Middle frontal gyrus (tissue), 1 donor: ENCODE measurements at regions not wholly inside any gene's neighbourhood (a gene's known extent, or its start where the extent isn't known, plus 50 kb on each side); places are given as distances from the start of the nearest gene placed in this dataset.
"Not testable (repeated sequence)": the region's sequence is repeated elsewhere in the genome, so short reads cannot be mapped to it uniquely, and the experiment has no call there.

ENCODE experiments used
- DNase-seq: peaks from one replicate; pipeline ENCODE4 v3.0.0-alpha.2; 2015; ENCODE audit warnings: low spot score; ENCODE audit errors: extremely low spot score

DNA sequence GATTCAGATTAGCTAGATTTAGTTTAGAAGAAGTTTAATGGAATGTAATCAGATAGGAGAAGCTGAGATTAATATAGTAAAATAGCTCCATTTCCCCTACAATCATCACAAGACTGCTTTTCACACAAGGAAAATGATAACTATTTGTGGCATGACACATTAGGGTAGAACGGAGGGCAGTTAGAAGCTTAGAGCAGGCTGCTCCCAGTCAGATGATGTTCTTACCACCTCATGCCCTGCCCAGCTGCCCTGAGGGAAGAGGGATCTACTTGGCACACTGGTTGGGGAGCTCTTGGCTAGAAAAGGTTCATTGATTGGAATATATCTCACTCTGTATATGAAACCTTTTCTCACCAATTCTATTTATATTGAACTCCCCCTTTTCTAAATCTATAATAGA, 180.7 kb upstream of the IL15 start:
- DNase-seq, result no peak

DNA sequence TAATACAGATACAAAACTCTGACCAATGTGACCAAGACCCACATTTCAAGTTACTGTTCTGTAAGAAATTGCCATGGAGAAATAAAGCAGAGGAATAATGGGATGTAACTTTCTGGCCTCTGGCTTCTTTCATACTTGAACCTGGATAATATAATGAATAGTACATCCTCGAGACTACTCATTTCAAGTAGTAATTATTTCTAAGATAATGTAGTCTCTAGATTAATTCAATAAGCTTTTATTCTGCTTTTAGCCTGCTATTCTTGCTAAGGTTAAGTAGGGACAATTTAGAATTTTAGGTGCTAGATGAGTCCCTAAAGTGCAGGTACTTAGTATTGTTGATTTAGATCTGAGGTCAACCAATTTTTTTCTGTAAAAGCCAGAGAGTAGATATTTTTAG, 178.7 kb upstream of the IL15 start:
- DNase-seq, result no peak

DNA sequence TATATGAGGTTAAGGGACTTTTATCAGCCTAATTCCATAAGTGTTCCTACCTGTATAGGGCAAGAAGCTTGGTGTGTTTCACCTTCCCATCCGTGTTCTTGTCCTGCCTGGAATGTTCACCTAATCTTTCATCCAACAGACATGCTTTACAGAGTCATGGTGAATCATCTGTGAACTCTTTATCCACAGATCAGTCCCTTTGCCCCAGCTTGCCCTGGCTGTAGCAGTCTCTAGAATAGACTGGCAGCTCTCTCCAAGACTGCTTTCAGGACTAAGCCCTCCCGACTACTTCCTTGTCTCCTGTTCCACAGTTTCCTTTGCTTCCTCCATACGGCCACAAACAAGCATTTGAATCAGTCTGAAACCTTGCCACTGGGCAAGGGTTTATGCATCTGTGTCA, 177.9 kb upstream of the IL15 start:
- DNase-seq, result no peak

DNA sequence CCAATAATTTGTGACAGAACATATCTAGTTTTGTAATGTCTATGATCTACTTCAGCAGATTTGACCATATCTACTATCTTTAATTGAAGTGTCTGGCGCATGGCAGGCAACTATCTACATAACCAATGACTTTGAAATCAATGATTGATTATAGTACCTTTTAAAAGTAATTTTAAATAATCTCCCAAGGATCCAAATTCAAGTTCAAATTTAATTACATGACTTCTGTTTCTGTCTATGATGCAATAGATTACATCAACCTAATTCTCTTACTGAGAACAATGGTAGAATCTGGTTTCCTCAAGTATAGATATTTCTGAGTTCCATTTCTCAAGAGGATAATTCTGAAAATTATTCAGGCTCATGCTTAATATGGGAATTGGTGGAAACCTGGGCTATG, 177.4 kb upstream of the IL15 start:
- no peak for DNase-seq

DNA sequence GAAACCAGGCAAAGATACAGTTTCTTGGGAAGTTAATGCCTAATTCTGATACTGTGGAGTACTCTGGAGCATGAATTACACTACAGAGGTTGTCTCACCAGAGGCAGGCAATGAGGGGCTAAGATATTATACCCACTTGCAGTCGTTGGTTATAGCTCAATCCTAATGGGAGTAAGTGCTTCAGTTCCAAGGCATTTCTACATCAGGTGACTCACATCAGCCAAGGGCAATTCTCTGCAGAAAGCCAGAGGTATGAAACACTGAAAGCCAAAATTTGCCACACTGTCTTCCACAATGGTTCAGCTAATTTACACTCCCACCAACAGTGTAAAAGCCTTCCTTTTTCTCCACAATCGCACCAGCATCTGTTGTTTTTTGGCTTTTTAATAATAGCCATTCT, 174.0 kb upstream of the IL15 start:
- DNase-seq, result no peak

DNA sequence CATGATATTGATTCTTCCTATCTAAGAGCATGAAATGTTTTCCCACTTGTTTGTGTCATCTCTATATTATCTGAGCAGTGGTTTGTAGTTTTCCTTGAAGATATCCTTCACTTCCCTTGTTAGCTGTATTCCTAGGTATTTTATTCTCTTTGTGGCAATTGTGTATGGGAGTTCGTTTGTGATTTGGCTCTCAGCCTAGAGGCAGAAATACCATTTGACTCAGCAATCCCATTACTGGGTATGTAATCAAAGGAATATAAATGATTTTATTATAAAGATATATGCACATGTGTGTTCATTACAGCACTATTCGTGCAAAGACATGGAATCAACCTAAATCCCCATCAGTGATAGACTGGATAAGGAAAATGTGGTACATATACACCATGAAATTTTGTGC, 172.7 kb upstream of the IL15 start:
- no peak for DNase-seq

DNA sequence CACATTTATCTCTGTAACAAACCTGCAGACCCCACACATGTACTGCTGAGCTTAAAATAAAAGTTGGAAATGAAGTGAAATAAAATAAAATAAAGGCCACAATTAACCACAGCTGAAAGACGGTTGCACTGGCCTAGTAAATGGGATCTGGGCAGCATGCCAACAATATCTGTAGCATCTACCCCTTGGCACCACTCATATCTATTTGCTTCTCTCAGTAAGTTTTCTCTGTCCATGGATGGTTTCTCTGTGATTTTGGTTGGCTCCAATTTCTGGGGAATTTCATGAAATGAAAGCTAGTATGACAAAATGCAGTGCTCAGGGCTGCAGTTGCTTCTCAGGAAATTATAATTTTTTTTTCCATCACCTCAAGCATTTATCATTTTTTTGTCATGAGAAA, 172.0 kb upstream of the IL15 start:
- DNase-seq, result no peak

DNA sequence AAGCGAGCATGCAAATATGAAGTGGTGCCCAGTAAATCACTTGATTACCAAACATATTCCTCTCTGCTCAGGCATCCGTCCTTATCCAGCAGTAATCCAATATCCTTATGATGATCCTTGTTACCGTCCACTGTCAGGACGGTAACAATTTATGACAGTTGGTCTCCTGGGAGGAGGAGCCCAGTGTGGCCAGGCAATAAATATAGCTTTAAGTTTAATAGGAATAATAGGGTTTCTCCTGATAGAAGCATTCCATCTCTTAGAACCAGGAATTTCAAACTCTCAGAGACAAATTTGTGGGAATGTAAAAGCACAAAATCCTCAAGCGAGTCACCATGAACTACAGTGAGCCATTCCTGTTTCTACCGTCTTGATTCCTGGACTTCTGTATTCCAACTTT, 171.2 kb upstream of the IL15 start:
- no peak for DNase-seq

DNA sequence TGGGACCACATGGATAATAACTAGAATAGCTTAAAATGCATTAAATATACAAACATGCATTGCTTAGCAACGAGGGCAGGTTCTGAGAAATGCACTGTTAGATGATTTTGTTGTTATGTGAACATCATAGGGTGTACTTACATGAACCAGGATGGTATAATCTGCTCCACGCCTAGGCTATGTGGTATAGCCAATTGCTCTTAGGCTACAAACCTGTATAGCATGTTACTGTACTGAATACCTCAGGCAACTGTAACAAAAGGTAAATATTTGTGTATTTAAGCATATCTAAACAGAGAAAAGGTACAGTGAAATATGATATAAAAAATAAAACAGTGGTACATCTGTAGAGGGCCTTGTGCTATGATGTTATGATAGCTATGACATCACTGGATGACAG, 169.2 kb upstream of the IL15 start:
- DNase-seq, result no peak

DNA sequence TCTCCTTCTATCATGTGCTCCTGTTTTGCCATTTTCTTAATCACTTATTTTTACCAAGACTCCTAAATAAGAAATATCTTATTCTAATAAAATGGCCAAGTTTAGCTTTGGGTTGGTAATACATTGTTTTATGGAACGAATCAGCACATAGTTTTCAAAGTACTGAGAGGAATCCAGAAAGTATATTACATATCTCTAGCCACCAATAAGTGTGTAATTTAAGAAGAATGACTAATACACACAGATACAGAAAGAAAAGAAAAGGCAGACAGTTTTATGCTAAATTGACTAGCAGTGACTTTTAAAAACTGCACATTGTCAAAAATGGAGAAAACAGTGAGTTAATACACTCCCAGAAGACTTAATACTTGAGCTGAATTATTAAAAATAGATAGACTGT, 167.0 kb upstream of the IL15 start:
- DNase-seq, result no peak

DNA sequence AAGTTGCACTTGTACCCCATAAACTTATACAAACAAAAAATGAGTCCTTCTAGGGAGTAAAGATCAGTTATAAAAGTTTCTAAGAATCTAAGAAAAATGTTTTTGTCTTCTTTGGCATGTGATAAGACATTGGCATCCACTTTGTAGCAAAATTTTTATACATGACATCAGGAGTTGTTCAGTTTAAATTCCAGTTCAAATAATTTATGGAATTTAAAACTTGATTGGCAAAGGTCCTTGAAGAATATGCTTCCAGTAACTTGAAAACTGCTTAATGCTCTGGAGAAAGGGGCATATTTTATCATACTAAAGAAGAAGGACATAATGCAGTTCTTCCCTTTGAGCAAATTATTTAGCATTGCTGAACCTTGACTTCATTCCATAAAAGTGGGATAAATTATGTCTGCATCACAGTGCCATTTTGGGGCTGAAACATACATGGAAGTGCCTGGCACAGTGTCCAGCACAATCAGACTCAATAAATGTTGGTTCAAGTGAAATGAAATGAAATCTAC, 163.3 kb upstream of the IL15 start:
- DNase-seq, result no peak

DNA sequence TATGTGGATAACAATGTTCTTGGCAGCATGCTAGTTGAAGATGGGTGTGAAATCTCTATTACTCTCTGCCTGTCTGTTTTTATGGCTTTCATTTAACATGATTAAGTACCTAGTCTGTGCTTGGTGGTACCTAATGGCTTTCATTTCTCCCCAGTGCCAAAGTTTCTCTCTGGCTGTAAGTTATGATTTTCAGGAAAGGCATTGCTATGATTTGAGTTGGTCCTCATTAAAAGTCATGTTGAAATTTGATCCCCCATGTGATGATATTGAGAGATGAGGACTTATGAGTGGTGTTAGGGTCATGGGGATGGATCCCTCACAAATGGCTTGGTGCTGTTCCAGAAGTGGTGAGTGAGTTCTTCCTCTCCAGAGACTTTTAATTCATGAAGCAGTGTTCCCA, 162.4 kb upstream of the IL15 start:
- DNase-seq, result no peak

DNA sequence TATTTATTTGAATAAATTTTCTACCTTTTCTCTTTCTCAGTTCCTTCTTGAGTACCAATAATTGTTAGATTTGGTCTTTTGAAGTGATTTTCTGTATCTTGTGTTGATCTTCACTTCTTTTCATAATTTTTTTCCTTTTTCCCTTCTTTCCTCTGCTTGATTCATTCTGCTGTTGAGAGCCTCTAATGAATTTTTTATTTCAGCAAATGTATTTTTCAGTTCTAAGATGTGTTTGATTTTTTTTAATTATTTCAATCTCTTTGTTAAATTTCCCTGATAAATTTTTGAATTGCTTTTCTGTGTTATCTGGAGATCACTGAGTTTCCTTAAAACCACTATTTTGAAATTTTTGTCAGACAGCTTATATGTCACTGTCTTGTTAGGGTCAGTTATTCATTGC, 155.4 kb upstream of the IL15 start:
- no peak for DNase-seq

DNA sequence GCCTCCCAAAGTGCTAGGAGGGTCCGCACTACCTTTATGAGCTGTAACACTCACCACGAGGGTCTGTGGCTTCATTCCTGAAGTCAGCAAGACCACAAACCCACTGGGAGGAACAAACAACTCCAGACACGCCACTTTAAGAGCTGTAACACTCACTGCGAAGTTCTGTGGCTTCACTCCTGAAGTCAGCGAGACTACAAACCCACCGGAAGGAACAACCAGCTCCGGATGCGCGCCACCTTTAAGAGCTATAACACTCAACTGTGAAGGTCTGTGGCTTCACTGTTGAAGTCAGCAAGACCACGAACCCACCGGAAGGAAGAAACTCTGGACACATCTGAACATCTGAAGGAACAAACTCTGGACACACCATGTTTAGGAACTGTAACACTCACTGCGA, 152.1 kb upstream of the IL15 start:
- DNase-seq, result not testable (repeated sequence)

DNA sequence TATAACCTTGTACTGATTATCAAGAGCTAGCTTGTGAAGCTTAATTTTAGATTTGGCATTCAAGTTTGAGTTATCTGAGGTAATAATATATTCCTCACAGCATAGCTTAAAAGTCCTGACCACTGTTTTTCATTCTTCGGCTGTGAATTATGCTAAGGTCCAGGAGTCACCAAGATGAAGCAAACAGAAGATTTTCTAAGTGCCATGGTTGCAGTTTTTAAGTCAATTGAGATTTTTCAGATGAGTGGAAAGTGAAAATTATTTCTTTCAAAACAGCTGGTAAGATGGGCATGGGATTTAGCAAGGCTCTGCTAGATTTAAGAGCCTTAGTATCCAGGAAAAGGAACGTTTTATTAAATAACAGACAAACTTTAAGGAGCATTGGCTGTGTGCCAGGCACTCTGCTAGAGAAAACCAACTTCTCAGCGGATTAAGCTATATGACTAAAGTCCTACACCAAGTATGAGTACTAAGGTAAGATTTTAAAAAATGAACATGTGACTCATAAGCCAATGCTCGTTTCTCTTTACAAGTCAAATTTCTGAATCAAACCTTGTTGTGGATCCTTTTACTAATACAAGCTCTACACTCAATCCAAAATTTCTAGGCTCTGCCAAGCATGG, 149.9 kb upstream of the IL15 start:
- no peak for DNase-seq

DNA sequence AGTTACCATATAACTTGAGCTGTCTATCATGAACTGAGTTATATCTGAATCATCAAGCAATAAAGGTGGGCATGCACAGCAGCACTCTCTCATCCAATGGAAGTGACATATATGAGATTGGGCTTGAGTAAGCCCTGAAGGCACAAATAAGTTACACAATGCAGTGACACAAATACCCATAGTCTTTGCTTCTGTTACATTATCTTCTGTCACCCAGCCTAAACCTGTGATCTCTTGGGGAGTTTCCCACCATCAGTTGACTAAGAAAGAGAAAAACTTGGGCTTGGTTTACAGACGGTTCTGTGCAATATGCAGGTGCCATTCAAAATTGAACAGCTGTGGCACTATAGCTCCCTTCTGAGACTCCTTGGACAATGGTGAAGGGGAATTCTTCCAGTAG, 138.8 kb upstream of the IL15 start:
- no peak for DNase-seq

DNA sequence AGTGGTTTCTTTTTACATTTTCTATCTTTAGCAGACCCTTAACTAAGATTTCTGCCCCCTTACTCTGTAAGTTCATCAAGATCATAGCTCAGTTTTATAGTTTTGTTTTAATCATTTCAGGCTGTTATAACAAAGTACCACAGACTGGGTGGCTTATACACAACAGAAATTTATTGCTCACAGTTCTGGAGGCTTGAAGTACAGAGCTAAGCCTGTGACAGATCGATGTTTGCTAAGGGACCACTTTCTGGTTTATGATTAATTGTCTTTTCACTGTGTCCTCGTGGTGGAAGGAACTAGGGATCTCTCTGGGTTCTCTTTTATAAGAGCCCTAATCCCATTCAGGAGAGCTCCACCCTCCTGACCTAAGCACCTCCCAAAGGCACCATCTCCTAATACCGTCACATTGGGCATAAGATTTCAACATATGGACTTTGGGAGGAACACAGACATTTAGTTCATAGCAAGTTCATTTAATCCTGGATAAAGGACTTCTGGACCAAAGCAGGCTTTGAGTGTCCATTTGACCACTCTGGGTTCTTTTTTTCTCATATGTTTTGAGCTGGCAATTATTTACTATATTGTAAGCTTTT, 137.0 kb upstream of the IL15 start:
- DNase-seq, result no peak

DNA sequence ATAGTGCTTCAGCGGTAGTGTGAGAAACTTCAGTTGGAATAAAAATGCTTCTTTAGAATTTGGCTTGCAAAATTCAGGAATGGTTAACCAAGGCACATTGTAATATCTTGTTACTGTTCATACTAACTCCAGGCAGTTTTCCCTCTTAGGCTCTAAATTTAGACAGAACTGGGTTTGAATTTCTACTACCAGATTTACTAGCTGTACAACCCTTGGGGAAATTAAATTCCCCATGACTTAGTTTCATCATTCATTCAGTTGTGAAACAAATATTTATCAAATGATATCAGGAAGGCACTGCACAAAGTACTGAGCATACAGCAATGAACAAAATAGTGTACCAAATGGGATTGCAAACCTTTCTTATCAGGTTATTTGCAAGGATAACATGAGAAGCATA, 135.0 kb upstream of the IL15 start:
- DNase-seq, result no peak

DNA sequence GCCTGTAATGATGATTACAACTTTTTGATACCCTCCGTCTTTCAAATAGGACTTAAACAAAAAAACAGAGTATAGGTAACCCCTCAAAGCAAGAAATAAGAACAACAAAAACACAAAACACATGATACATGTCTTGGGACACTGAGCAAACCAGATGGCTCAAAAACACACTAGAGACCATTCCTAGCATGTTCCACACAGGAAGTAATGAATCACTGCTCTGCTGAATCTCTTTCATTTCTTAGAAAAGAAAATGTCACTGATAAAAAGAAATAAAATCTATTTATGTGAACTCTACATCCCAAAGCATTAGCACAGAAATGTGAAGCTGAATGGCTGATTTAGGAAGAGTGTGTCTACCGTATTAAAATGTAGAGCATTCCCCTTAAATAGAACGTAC, 134.5 kb upstream of the IL15 start:
- DNase-seq, result no peak

DNA sequence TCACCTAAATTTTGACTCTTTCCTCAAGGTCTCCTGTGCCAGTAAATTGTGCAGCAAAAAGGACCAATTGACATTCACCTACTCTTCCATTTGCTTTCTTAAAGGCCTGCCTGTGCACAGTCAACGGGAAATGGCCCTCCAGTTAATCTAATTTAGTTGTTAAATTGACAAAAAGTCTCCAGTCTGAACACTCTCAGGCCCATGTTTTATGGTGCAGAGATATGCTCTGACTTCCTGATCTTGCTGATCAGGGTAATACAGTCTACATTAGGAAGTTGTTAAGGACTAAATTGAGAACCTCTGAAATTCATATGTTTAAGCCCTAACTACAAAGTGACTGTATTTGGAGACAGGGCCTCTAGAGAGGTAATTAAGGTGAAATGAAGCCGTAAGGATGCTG, 133.6 kb upstream of the IL15 start:
- DNase-seq, result no peak

DNA sequence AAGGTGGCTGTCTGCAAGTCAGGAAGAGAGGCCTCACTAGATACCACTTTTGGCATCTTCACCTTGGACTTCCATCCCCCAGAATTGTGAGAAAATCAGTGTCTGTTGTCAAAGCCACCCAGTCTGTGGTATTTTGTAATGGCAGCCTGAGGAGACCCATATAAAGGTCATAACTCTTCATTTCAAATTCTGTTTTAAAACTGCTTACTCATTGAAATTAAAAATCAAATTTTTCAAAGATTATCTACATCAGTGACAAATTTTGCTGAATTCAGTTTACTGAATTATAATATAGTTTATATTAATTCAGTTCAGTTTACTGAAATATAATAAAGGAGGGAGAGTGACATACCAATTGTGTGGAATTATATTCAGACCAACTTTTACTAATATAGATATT, 133.1 kb upstream of the IL15 start:
- no peak for DNase-seq

DNA sequence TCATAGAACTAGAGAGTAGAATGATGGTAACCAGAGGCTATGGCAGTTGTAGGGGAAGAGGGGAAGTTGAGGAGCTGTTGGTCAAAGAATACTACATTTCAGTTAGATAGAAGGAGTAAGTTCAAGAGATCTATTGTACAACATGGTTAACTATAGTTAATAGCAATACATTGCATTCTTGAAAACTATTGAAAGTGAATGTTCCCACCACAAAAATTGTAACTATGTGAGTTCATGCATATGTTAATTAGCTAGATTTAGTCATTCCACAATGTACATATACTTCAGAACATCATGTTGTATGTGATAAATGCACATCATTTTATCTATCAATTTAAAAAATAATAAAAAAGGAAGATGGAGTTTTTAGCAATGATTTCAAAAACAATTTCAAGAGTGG, 125.3 kb upstream of the IL15 start:
- no peak for DNase-seq

DNA sequence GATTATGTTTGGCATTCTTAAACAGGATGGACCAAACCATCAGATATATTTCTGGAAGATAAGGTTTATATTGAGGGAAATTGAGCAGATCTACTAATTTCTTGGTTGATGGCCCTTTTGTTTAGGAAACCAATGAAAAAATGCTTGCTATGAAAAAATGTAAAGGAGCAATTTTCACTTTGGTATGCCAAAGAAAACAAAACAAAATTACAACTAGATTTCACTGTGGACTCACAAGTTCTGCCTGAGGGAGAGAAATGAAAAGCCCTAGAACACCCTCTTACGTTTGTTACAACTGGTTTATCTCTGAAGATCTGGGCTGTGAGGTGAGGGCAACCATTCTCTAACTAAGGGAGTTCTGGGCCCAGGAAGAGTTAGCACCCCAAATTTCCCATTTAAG, 122.5 kb upstream of the IL15 start:
- DNase-seq, result no peak

DNA sequence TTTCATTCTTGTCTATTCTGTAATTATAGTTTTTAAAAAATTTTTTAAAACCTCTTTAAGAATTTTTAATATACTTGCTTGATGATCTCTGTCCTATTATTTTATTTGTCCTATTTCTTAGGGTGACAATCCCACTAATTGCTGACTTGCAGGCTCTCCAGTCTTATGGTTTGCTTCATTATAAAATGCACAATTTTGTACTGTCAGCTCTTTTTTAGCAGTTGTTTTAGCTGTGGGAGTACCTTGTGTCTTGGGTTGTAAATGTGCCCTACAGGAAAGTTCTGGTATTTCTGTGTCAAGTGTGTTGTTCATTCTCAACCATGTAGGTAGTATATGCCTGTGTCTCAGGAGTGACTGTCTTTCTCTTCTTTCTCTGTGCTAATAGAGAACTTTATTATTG, 118.2 kb upstream of the IL15 start:
- no peak for DNase-seq
